ENCODE measurements at regions not wholly inside any gene's neighbourhood (a gene's known extent, or its start where the extent isn't known, plus 50 kb on each side); places are given as distances from the start of the nearest gene placed in this dataset.

DNA sequence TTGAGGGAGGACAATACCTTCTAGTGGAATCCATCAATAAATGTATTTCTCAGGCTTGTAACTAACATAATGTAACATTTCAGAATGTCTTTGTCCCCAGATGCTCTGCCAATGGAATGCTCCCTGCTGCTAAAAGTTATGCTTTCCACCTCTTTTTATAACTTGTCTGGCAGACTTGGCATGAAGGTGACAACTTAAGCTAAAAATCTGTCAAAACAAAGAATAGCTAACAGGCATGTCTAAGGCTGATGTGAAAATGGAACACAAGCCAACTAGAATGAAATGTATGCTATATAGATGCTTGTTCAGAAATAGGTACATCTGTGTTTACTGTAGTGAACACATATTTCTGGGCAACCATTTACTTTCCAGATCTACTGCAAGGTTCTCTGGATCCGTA, 467.9 kb downstream of the MRPL39 start:
- no peak for DNase-seq (ENCODE audit: low read depth)

DNA sequence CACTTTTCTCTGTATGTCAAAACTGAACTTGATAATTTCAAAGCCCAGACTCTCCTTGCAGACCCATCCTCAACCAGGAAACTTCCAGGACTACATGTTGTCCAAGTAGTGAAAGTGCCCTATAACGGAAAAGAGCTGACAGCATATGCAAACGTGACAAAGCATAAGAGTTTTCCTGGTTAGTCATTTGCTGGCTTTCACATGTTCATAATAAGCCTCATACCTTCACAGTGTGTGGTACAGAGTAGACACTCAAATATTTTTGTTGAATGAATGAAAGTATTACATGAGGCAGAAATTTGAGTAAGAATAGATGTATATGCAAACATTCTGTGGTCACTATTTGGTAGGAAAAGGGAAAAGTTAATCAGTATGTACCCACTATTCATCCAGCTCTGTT, 473.3 kb downstream of the MRPL39 start:
- no peak for DNase-seq (ENCODE audit: low read depth)

- DNase-seq (ENCODE audit: low read depth) = no peak
These were observed 479.5 kb downstream of the MRPL39 start for GRCh38 chr21:25127811-25128210.

DNA sequence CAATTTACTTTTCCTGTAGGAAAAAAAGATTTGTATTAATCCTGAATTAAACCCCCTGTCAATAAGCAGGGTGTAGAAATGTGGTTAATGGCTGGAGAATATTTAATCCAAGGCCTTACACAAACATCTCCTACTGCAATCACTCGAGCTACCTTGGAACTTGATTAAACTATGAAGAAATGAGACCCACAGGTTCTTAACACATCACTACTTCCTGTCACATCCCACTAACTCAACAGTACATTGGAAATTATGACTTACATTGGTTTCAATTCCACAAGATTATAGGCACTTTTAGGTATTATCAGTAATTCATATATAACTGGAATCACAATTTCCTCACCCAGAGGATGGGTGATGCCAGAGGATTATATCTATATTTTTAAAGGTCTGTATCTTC, 480.3 kb downstream of the MRPL39 start:
- DNase-seq (ENCODE audit: low read depth) = no peak

- DNase-seq (ENCODE audit: low read depth) = no peak
These were observed 480.7 kb downstream of the MRPL39 start for GRCh38 chr21:25126564-25126963.

DNA sequence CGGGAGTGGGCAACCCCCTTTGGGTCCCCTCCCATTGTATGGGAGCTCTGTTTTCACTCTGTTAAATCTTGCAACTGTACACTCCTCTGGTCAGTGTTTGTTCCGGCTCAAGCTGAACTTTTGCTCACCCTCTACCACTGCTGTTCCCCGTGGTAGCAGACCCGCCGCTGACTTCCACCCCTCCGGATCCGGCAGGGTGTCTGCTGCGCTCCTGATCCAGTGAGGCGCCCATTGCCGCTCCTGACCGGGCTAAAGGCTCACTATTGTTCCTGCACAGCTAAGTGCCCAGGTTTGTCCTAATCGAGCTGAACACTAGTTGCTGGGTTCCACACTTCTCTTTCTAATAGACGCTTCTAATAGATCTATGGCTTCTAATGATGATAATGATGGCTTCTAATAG, 488.6 kb downstream of the MRPL39 start:
- DNase-seq (ENCODE audit: low read depth) = no peak

DNA sequence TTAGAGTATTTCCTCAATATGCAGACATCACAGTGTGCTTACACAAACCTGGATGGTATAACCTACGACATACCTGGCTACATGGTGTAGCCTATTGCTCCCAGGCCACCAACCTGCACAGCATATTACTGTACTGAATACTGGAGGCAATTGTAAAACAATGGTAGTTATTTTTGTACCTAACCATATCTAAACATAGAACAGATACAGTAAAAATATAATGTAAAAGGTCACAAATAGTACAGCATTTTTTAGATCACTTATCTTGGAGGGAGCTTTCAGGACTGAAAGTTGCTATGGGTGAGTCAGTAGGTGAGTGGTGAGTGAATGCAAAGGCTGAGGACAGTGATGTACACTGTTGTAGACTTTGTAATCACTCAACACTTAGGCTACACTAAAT, 492.3 kb downstream of the MRPL39 start:
- DNase-seq (ENCODE audit: low read depth) = no peak

GRCh38 chr21:25107708-25108107, 499.6 kb downstream of the MRPL39 start:
- DNase-seq (ENCODE audit: low read depth) = no peak

DNA sequence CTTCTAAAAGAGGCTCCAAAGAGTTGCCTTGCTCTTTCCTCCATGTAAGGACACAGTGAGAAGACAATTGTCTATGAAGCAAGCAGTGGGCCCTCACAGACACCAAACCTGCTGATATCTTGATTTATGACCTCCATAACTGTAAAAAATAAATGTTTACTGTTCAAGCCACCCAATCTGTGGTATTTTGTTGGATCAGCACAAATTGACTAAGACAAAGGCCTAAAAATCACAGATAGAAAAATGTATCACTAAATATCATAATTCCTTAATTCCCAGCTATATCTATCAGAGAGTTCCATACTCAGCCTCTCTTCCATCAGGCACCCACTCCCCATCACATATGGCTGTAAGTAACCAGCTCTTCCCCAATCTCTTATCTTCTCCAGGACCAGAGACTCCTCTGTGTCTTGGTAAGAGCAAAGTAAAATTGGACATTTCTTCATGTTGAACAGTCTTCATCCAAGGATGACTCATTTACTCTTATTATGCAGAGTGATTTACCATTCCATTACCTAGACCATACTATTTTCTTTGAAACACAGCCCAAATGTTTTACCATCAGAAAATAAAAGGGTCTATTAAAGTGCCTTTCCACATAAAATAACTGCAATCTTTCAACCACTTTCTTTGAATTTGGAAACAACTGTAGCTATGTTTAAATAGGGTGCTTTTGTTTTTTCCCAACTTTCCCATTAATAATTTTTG, 503.6 kb downstream of the MRPL39 start:
- no peak for DNase-seq (ENCODE audit: low read depth)

GRCh38 chr21:25097648-25098047, 509.6 kb downstream of the MRPL39 start:
- DNase-seq (ENCODE audit: low read depth) = no peak

DNA sequence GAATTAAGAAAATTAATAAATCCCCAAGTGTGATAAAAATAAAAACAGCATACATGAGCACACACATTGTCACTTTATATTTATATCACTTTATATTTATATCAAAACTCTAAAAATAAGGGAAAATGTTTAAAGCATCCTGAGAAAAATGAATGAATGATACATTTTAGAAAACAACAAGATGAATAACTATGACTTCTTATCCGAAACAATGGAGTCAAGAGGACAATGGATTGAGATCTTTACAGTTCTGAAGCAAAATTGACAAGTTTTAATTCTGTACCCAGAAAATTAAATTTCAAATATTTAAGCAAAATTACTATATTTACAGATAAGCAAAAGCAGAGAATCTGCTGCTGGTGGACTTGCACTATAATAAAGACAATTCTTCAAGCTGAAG, 512.6 kb downstream of the MRPL39 start:
- no peak for DNase-seq (ENCODE audit: low read depth)

DNA sequence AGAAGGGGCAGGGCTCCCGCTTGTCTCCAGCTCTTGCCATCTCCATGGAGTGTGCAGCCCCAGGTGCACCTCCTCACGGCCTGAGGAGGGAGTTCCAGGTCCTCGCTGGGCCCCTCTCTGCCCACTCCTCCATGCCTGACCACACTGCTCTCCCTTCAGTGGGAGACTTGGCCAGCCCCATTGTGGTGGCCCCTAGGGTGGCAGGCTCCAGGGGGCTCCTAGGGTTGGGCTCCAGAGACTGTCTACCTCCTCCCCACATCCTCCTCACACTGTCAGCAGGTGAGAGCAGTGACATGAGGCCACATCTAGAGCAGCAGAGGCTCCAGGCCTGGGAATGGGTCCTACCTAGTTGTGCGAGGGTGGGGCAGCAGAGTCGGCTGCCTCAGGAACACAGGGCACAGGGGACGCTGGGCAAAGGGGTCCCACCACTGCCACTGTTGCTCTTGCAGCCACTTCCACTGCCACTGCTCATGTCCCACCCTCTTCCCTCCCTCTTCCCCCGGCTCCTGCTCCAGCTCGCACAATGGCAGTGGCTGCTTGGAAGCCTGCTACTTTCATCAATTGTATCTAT, 514.8 kb downstream of the MRPL39 start:
- no peak for DNase-seq (ENCODE audit: low read depth)

DNA sequence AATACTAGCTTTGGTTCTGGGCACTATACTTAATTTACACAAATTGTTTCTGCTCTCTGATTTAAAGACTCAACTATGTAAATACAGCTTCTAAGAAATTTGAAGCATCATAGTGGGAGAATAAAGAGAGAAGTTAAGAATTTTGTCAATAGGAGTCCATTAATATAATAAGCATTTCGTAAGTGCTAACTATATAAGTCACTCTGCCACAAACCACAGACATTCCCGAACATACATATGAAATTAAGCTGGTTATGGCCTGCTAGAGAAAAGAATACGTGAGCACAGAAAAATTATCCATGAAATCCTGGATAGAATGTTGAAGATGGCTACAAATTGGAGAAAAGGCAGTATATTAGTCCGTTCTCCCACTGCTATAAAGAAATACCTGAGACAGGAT, 526.2 kb downstream of the MRPL39 start:
- no peak for DNase-seq (ENCODE audit: low read depth)

- no peak for DNase-seq (ENCODE audit: low read depth)
These were observed 526.6 kb downstream of the MRPL39 start for GRCh38 chr21:25080661-25081060.

GRCh38 chr21:25080141-25080540, 527.1 kb downstream of the MRPL39 start:
- no peak for DNase-seq (ENCODE audit: low read depth)

GRCh38 chr21:25079053-25079452, 528.2 kb downstream of the MRPL39 start:
- no peak for DNase-seq (ENCODE audit: low read depth)

- no peak for DNase-seq (ENCODE audit: low read depth)
These were observed 545.2 kb downstream of the MRPL39 start for GRCh38 chr21:25062061-25062460.

GRCh38 chr21:25054689-25055088, 552.6 kb downstream of the MRPL39 start:
- DNase-seq (ENCODE audit: low read depth) = no peak

GRCh38 chr21:25039461-25040380, 567.6 kb downstream of the MRPL39 start:
- no peak for DNase-seq (ENCODE audit: low read depth)

GRCh38 chr21:25036775-25037174, 570.5 kb downstream of the MRPL39 start:
- DNase-seq (ENCODE audit: low read depth) = no peak

GRCh38 chr21:25031750-25032149, 575.5 kb downstream of the MRPL39 start:
- DNase-seq (ENCODE audit: low read depth) = no peak

- DNase-seq (ENCODE audit: low read depth) = no peak
These were observed 577.7 kb downstream of the MRPL39 start for GRCh38 chr21:25029580-25029979.

- DNase-seq (ENCODE audit: low read depth) = no peak
These were observed 581.7 kb downstream of the MRPL39 start for GRCh38 chr21:25025596-25025995.
